ENCODE measurements at regions not wholly inside any gene's neighbourhood (a gene's known extent, or its start where the extent isn't known, plus 50 kb on each side); places are given as distances from the start of the nearest gene placed in this dataset.

GRCh38 chr9:3578786-3579185, 53.0 kb upstream of the RFX3 start:
- no peak for ATAC-seq
- no peak for DNase-seq
- intact Hi-C loops (cut with DNase I): no loop called here

GRCh38 chr9:3576328-3576727, 50.5 kb upstream of the RFX3 start:
- DNase-seq: no peak
- intact Hi-C loops (cut with DNase I): no loop called here
- no peak for ATAC-seq

GRCh38 chr9:3575821-3576220, 50.0 kb upstream of the RFX3 start:
- ATAC-seq: no peak
- intact Hi-C loops (cut with DNase I): no loop called here

More at GRCh38 chr9:3575821-3576220, 50.0 kb upstream of the RFX3 start:
- DNase-seq: no peak
